Thyroid gland (tissue), 4 donors: ENCODE measurements at regions not wholly inside any gene's neighbourhood (a gene's known extent, or its start where the extent isn't known, plus 50 kb on each side); places are given as distances from the start of the nearest gene placed in this dataset.

Experiments
- POLR2A ChIP-seq, 2 donors: fragments of 450-650 bp; IDR thresholded peaks; one replicate each; pipeline ENCODE4 v1.6.1; 2017; ENCODE audit warnings: antibody characterized with exemption in 2 of 2, mild to moderate bottlenecking in 2 of 2, moderate library complexity in 1 of 2
- TF ChIP-seq, protein P1 (sequence below), 6 experiments: fragments of 200-600 bp in 3 of 6; fragments of 450-650 bp in 3 of 6; sonication (generic) in 3 of 6; IDR thresholded peaks; one replicate each; pipeline ENCODE4 v1.5.1; 2016 to 2019; ENCODE audit warnings: antibody characterized with exemption in 6 of 6, mild to moderate bottlenecking in 2 of 6, inconsistent platforms in 1 of 6, moderate library complexity in 1 of 6

DNA sequence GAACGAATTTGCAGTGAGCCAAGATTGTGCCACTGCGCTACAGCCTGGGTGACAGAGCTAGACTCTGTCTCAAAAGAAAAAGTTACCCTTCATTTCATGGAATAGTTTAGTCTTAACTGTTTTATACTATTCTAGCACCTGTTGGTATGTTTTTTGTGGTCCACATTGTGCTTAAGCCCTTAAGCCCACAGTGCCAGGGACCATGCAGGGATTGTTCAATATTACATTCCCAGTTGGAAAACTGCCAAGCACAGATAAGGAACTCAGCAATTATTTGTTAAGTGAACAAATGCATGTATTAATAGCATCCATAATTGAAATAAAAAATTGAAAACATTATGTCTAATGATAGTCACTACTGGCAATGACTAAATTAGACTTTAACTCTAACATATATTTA, 193.5 kb downstream of the PCDH17 start:
- TF ChIP-seq, protein P1, sequence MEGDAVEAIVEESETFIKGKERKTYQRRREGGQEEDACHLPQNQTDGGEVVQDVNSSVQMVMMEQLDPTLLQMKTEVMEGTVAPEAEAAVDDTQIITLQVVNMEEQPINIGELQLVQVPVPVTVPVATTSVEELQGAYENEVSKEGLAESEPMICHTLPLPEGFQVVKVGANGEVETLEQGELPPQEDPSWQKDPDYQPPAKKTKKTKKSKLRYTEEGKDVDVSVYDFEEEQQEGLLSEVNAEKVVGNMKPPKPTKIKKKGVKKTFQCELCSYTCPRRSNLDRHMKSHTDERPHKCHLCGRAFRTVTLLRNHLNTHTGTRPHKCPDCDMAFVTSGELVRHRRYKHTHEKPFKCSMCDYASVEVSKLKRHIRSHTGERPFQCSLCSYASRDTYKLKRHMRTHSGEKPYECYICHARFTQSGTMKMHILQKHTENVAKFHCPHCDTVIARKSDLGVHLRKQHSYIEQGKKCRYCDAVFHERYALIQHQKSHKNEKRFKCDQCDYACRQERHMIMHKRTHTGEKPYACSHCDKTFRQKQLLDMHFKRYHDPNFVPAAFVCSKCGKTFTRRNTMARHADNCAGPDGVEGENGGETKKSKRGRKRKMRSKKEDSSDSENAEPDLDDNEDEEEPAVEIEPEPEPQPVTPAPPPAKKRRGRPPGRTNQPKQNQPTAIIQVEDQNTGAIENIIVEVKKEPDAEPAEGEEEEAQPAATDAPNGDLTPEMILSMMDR (IDR thresholded peaks at IDR 0.05) = no peak
- TF ChIP-seq POLR2A (IDR thresholded peaks at IDR 0.05) = no peak
